ENCODE measurements at regions not wholly inside any gene's neighbourhood (a gene's known extent, or its start where the extent isn't known, plus 50 kb on each side); places are given as distances from the start of the nearest gene placed in this dataset.
"Not testable (repeated sequence)": the region's sequence is repeated elsewhere in the genome, so short reads cannot be mapped to it uniquely, and the experiment has no call there.

DNA sequence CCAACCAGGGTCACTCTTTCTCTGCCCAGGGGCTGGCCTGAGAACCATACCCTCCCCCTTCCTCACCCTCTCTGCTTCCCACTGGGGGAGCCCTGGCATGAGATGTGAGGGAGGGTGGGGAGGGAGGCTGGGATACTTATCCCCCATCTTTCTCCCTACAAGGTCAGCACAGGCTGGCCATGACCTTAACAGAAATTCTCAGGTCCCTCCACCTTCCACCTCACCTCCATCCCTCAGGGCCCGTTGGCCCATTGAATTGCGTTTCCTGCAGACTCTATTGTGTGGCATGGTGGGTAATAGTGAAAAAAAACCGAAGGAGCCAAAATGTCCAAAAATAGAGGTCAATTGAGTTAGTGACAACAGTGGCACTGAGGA is 159.5 kb downstream of the OR4M2 start:
- no peak for TF ChIP-seq ZNF274 (IDR thresholded peaks at IDR 0.05; ENCODE audit: low read depth, low read length)
- no peak for TF ChIP-seq SUZ12 (IDR thresholded peaks at IDR 0.05; ENCODE audit: extremely low read depth, insufficient read depth, insufficient read length)
- TF ChIP-seq YY1 (IDR thresholded peaks at IDR 0.05; ENCODE audit: insufficient read depth, insufficient read length): no peak
- no peak overlapping the region for H3K9ac ChIP-seq (ENCODE audit: insufficient read length, low read depth)
- no peaks in the 10 kb centered on the region for H3K9me3 ChIP-seq (ENCODE audit: insufficient read depth, low read length)
- H3K27me3 ChIP-seq (ENCODE audit: insufficient read depth, insufficient read length): no peaks in the 10 kb centered on the region
- DNase-seq (ENCODE audit: low read depth, low spot score): no peak
- H3K4me3 ChIP-seq (ENCODE audit: insufficient read length, low read depth): no peak overlapping the region
- no peaks in the 10 kb centered on the region for H3K4me1 ChIP-seq (ENCODE audit: insufficient read depth, insufficient read length)
- H3K36me3 ChIP-seq (ENCODE audit: insufficient read depth, insufficient read length, low read length): no peaks in the 10 kb centered on the region

DNA sequence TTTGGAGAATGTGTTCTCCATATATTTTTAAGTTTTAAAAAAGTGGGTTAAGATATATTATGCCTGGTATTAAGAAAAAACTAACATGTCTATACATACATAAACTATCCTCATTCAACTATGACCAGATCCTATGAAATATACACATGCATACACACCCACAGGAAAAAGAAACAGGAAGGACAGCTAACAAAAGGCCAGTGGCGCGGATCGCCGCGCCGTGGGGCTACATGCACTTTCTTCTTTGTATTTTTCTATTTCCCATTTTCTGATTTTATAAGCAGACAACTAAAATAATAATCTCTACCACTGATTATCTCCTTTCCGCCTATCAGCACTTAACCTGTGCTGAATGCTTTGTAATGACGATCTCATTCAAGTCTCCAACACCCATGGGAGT is 160.1 kb downstream of the OR4M2 start:
- Histone ChIP-seq H3K36me3 (ENCODE audit: insufficient read depth, insufficient read length, low read length) (no peaks in the 10 kb centered on the region), H3K9me3 (ENCODE audit: insufficient read depth, low read length) (no peaks in the 10 kb centered on the region), H3K27me3 (ENCODE audit: insufficient read depth, insufficient read length) (no peaks in the 10 kb centered on the region), H3K9ac (ENCODE audit: insufficient read length, low read depth) (no peak overlapping the region), H3K4me1 (ENCODE audit: insufficient read depth, insufficient read length) (no peaks in the 10 kb centered on the region), H3K4me3 (ENCODE audit: insufficient read length, low read depth) (no peak overlapping the region)
- no peak for DNase-seq (ENCODE audit: low read depth, low spot score)
- no peak for TF ChIP-seq ZNF274 (IDR thresholded peaks at IDR 0.05; ENCODE audit: low read depth, low read length)
- no peak for TF ChIP-seq SUZ12 (IDR thresholded peaks at IDR 0.05; ENCODE audit: extremely low read depth, insufficient read depth, insufficient read length)
- TF ChIP-seq YY1 (IDR thresholded peaks at IDR 0.05; ENCODE audit: insufficient read depth, insufficient read length): no peak

DNA sequence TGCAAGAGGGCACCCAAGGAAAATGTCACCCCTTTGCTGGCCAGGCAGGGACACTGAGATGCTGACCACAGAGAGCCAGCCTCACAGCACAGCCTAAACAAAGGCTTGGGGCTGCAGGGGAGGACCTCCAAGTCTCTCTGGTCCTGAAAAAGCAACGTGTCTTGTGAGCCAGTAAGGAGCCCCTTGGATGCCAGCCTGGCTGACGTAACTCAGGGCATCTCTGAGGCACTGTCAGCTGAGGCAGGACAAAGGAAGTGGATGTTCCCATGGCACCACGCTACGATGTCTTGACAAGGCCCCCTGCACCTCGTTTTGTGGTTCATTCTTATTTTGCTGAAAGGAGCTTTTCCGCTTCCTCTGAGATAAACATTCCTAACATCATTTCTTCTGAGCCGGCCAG is 160.7 kb downstream of the OR4M2 start:
- Histone ChIP-seq H3K27me3 (ENCODE audit: insufficient read depth, insufficient read length) (no peaks in the 10 kb centered on the region), H3K4me1 (ENCODE audit: insufficient read depth, insufficient read length) (no peaks in the 10 kb centered on the region), H3K4me3 (ENCODE audit: insufficient read length, low read depth) (no peak overlapping the region), H3K36me3 (ENCODE audit: insufficient read depth, insufficient read length, low read length) (no peaks in the 10 kb centered on the region), H3K9ac (ENCODE audit: insufficient read length, low read depth) (no peak overlapping the region), H3K9me3 (ENCODE audit: insufficient read depth, low read length) (no peaks in the 10 kb centered on the region)
- TF ChIP-seq YY1 (IDR thresholded peaks at IDR 0.05; ENCODE audit: insufficient read depth, insufficient read length) (no peak), ZNF274 (IDR thresholded peaks at IDR 0.05; ENCODE audit: low read depth, low read length) (no peak), SUZ12 (IDR thresholded peaks at IDR 0.05; ENCODE audit: extremely low read depth, insufficient read depth, insufficient read length) (no peak)
- DNase-seq (ENCODE audit: low read depth, low spot score): no peak

- H3K9ac ChIP-seq (ENCODE audit: insufficient read length, low read depth): no peak overlapping the region
- no peaks in the 10 kb centered on the region for H3K4me1 ChIP-seq (ENCODE audit: insufficient read depth, insufficient read length)
- H3K36me3 ChIP-seq (ENCODE audit: insufficient read depth, insufficient read length, low read length): no peaks in the 10 kb centered on the region
- no peak for DNase-seq (ENCODE audit: low read depth, low spot score)
- TF ChIP-seq ZNF274 (IDR thresholded peaks at IDR 0.05; ENCODE audit: low read depth, low read length) (no peak), YY1 (IDR thresholded peaks at IDR 0.05; ENCODE audit: insufficient read depth, insufficient read length) (no peak), SUZ12 (IDR thresholded peaks at IDR 0.05; ENCODE audit: extremely low read depth, insufficient read depth, insufficient read length) (no peak)
- no peaks in the 10 kb centered on the region for H3K9me3 ChIP-seq (ENCODE audit: insufficient read depth, low read length)
- H3K4me3 ChIP-seq (ENCODE audit: insufficient read length, low read depth): no peak overlapping the region
- no peaks in the 10 kb centered on the region for H3K27me3 ChIP-seq (ENCODE audit: insufficient read depth, insufficient read length)
Measured at GRCh38 chr15:22241451-22241850, 161.1 kb downstream of the OR4M2 start.

GRCh38 chr15:22242311-22242710 is 162.0 kb downstream of the OR4M2 start:
- not testable (repeated sequence) for H3K4me3 ChIP-seq (ENCODE audit: insufficient read length, low read depth); H3K9me3 ChIP-seq (ENCODE audit: insufficient read depth, low read length); DNase-seq (ENCODE audit: low read depth, low spot score); H3K4me1 ChIP-seq (ENCODE audit: insufficient read depth, insufficient read length); H3K36me3 ChIP-seq (ENCODE audit: insufficient read depth, insufficient read length, low read length); H3K27me3 ChIP-seq (ENCODE audit: insufficient read depth, insufficient read length); H3K9ac ChIP-seq (ENCODE audit: insufficient read length, low read depth)

DNA sequence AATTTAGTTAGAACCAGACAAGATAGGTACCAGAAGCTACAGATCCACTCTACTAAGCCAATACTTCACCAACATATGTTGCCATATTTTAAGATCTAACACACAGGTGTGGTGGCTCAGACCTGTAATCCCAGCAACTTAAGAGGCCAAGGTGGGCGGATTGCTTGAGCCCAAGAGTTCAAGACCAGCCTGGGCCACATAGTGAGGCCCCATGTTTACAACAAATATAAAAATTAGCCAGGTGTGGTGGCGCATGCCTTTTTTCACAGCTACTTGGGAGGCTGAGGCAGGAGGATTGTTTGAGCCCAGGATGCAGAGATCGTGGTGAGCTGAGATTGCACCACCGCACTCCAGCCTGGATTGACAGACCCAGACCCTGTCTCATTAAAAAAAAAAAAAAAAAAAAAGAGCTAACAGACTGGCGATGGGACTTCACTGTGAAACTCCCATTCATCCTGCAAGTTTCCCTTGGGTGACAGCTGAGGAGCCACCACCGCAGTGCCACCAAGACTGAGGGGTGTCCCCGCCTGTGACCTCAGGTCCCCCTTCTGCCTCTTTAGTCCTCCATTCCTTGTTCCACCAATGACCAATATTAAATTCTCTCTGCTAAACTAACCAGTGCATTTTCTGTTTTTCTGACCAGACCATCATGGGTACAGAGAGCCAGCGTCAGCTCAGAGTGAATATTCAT is 163.3 kb downstream of the OR4M2 start:
- Histone ChIP-seq H3K4me1 (ENCODE audit: insufficient read depth, insufficient read length) (no peaks in the 10 kb centered on the region), H3K9me3 (ENCODE audit: insufficient read depth, low read length) (no peaks in the 10 kb centered on the region; the same call in 1 of the 2 replicates), H3K4me3 (ENCODE audit: insufficient read length, low read depth) (no peak overlapping the region), H3K36me3 (ENCODE audit: insufficient read depth, insufficient read length, low read length) (no peaks in the 10 kb centered on the region), H3K27me3 (ENCODE audit: insufficient read depth, insufficient read length) (no peaks in the 10 kb centered on the region), H3K9ac (ENCODE audit: insufficient read length, low read depth) (no peak overlapping the region)
- TF ChIP-seq SUZ12 (IDR thresholded peaks at IDR 0.05; ENCODE audit: extremely low read depth, insufficient read depth, insufficient read length) (no peak), ZNF274 (IDR thresholded peaks at IDR 0.05; ENCODE audit: low read depth, low read length) (no peak), YY1 (IDR thresholded peaks at IDR 0.05; ENCODE audit: insufficient read depth, insufficient read length) (no peak)
- no peak for DNase-seq (ENCODE audit: low read depth, low spot score)

- H3K9me3 ChIP-seq (ENCODE audit: insufficient read depth, low read length); H3K4me3 ChIP-seq (ENCODE audit: insufficient read length, low read depth); H3K9ac ChIP-seq (ENCODE audit: insufficient read length, low read depth); H3K27me3 ChIP-seq (ENCODE audit: insufficient read depth, insufficient read length); H3K4me1 ChIP-seq (ENCODE audit: insufficient read depth, insufficient read length); H3K36me3 ChIP-seq (ENCODE audit: insufficient read depth, insufficient read length, low read length); DNase-seq (ENCODE audit: low read depth, low spot score): not testable (repeated sequence)
Measured at GRCh38 chr15:22249511-22249910, 169.2 kb downstream of the OR4M2 start.

DNA sequence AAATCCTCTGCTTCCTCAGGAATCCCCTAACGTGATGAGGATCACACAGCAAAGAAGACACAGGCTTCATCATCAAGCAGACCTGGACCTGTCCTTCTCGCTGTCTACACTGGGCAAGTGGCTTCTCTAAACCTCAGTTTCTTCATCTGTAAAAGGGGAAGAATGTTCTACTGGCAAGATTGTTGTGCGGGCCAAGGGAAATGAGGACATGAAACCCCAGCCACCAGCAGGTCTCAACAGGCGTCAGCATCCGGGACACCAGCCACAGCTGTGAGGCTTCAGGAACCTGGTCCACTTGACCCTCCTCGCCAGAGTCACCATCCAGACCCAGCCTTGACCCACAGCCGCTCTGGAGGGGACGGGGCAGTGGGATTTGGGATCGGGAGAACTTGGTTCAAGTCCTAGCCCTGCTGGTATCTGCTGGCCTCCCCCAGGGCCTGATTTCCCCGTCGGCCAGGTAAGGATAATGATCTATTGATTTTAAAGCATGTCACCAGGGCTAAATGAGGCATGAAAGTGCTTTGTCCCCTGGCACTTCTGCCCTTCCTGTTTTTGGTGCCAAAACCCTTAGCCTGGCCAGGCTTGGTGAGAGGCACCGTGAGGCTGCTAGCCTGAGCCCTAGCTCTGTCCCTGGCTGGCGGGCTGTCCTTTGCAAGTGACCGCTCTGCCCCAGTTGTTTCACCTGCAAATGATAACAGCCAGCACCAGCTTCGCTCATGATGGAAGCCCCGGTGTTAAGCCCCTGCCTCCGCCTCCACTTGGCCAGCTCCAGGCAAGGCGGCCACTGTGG is 170.4 kb downstream of the OR4M2 start:
- H3K36me3 ChIP-seq (ENCODE audit: insufficient read depth, insufficient read length, low read length); H3K9me3 ChIP-seq (ENCODE audit: insufficient read depth, low read length); H3K9ac ChIP-seq (ENCODE audit: insufficient read length, low read depth); H3K27me3 ChIP-seq (ENCODE audit: insufficient read depth, insufficient read length); H3K4me3 ChIP-seq (ENCODE audit: insufficient read length, low read depth); DNase-seq (ENCODE audit: low read depth, low spot score); H3K4me1 ChIP-seq (ENCODE audit: insufficient read depth, insufficient read length): not testable (repeated sequence)
